ENCODE measurements at regions not wholly inside any gene's neighbourhood (a gene's known extent, or its start where the extent isn't known, plus 50 kb on each side); places are given as distances from the start of the nearest gene placed in this dataset.

- Histone ChIP-seq H3K4me2 (ENCODE audit: control insufficient read depth, insufficient read depth) (no peak overlapping the region), H4K20me1 (ENCODE audit: control insufficient read depth, insufficient read depth) (no peaks in the 10 kb centered on the region), H3K4me3 (no peak overlapping the region), H3K27me3 (replicated peaks in 1 of 2; ENCODE audit: control insufficient read depth in 2 of 2, insufficient read depth in 2 of 2, low read length in 1 of 2) (no peaks in the 10 kb centered on the region), H3K9me3 (replicated peaks; ENCODE audit: control insufficient read depth, insufficient read depth, low read length) (no peaks in the 10 kb centered on the region), H3K79me2 (ENCODE audit: control insufficient read depth, insufficient read depth, low read length) (no peaks in the 10 kb centered on the region), H3K27ac (ENCODE audit: control insufficient read depth, insufficient read depth) (no peak overlapping the region), H3K4me1 (ENCODE audit: control insufficient read depth, insufficient read depth, low read length) (no peaks in the 10 kb centered on the region), H3K36me3 (ENCODE audit: control insufficient read depth in 2 of 2, insufficient read depth in 2 of 2, low read length in 1 of 2) (no peaks in the 10 kb centered on the region), H2AFZ (ENCODE audit: control insufficient read depth, low read depth, low read length) (no peak overlapping the region), H3K9ac (ENCODE audit: control insufficient read depth, insufficient read depth, low read length) (no peak overlapping the region)
- CTCF ChIA-PET, result interaction anchor here (1.2 kb wide), 1 partner anchor 16 kb away, joined by 3 read pairs; no protein-coding TSS in a partner anchor
- FAIRE-seq (no peak), ATAC-seq (no peak), DNase-seq (ENCODE audit: low read depth, low spot score) (no peak)
- WGBS (ENCODE audit: insufficient coverage, insufficient replicate concordance, low lambda C conversion rate, missing lambda C conversion rate), result 0% methylated on average over 1 of the region's 1 CpG
- SMC1A ChIA-PET (ENCODE audit: uncharacterized antibody, unreplicated experiment), result no interaction called here
- POLR2A ChIA-PET, result no interaction called here
- no TSS peak for BruUV-seq (replicated peaks)
- in situ Hi-C loops (cut with MboI), result no loop called here
- TF ChIP-seq ZNF592 (IDR thresholded peaks at IDR 0.05) (no peak), HDAC2 (IDR thresholded peaks at IDR 0.05) (no peak), ATF7 (IDR thresholded peaks at IDR 0.05; ENCODE audit: low read depth) (no peak), RELB (IDR thresholded peaks at IDR 0.05; ENCODE audit: low read depth) (no peak), BCL3 (IDR thresholded peaks at IDR 0.05; ENCODE audit: borderline replicate concordance, insufficient read depth, low read depth, low read length, poor library complexity, severe bottlenecking) (no peak), EED (IDR thresholded peaks at IDR 0.05; ENCODE audit: low read depth) (no peak), SIN3A (IDR thresholded peaks at IDR 0.05; ENCODE audit: low read depth, low read length) (no peak), CEBPB (IDR thresholded peaks at IDR 0.05; ENCODE audit: borderline replicate concordance in 1 of 2, low read depth in 2 of 2, low read length in 2 of 2) (no peak)
- RAD21 ChIA-PET (ENCODE audit: unreplicated experiment), result no interaction called here
- intact Hi-C loops (cut with micrococcal nuclease; ENCODE audit: unreplicated experiment), result no loop called here
Measured at GRCh38 chr1:83098791-83099190, 900.1 kb downstream of the TTLL7 start.
